GM21423 (cell line): ENCODE measurements at regions not wholly inside any gene's neighbourhood (a gene's known extent, or its start where the extent isn't known, plus 50 kb on each side); places are given as distances from the start of the nearest gene placed in this dataset.

Experiments used
- ATAC-seq: cut with Tn5 transposase; IDR thresholded peaks from one replicate; pipeline ENCODE4 v1.9.1; 2021; ENCODE audit warnings: mild to moderate bottlenecking, moderate library complexity; ENCODE audit not compliant: unreplicated experiment

DNA sequence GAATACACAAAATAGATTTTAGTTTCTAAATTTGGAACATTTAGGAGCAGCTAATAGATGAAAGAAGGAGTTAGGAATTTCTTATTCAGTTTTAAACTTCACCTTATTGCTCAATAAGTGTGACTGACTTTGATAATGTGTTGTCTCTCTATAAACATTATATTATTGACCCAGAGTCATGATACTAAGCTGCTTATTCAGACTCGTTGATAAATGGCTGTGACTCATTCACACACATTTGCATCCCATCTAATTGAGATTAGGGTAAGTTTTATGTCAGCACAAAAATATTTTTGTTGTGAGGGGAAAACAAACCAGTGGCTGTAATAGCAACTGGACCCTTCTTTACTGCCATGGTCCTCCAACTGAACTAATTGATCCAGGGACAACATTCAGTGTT is 137.6 kb downstream of the GOLIM4 start:
- ATAC-seq = no peak

DNA sequence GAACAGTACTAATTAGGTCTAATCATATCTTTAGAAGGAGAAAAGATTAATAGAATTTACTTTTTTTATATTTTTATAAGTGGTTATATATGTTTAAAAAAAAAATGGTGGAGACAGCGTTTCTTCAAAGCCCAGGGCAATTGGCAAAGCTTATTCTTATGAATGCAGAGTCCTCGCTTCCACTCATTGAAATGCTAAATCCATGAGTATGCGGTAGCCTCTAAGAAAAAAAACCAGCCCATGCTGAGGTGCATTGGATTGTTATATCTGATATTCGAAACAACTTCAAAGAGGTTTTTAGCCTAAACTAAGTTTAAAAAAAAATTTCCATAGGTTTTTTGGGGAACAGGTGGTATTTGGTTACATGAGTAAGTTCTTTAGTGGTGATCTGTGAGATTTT is 142.8 kb downstream of the GOLIM4 start:
- ATAC-seq = no peak

DNA sequence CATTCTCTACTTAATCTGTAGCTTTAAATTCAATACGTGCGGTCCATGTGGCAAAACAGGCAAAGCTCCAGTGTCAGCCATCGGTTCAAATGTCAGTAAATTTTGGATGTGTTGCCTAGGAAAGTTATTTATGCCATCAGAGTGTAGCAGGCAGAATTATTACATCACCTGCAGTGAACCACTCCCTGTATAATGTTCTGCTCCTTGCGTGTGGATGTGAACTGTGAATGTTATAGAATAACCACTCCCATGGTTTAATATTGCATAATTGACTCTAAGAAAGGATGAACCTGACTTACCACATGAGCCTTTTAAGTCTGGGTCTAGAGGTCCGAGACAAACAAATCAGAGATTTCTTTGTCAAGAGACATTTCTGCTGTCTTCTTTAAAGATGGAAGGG is 145.5 kb downstream of the GOLIM4 start:
- no peak for ATAC-seq

DNA sequence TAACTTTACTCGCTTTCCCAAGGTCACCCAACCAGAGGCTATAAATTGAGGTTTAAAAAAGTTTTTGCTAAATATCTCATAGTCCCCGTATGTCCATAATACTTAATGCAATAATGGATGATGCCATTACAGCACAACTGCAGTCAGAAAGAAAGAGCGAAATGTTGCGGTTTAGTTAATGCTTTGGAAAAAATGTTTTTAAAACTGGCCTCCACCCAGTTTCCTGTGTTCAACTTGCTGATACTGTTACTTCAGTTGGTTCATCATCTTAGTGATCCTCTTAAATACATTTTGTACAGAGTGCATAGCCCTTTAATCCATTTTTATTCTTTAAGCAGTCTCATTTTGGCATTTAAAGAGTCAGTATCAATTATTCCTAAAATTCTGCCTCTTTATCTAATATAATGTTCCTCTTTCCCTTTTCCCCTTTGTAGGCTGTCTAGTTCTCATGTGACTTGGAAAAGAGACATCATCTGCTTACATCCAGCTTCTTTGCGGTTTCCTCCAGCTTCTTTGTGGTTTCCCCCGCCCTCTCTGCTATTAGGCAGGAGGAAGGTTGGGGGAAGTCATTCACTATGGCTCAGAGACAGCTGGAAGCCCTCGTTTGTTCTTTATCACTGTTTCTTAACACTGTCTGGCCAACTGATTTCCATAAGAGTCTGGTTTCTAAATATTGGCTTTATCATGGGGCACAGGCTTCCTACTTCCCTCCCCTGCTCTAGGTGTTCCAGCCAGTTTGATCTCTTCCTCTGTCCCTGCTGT is 154.3 kb downstream of the GOLIM4 start:
- ATAC-seq = no peak

DNA sequence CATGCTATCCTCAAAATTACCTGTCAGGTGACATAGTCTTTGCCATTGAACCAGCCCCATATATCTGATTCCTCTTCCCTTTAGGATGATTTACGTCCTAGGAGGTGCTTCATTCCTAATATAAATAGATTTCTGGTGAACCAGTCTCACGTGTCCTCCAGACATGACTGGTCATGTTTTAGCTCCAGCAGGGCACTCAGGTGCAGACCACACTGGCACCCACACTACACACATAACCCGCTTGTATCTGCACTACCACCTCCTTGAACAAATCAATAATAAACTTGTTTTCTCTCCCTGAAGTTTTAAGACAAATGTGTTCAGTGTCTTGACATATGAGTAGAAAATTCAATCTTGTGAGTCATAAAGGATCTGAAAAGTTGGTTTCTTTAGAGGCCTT is 155.5 kb downstream of the GOLIM4 start:
- no peak for ATAC-seq

DNA sequence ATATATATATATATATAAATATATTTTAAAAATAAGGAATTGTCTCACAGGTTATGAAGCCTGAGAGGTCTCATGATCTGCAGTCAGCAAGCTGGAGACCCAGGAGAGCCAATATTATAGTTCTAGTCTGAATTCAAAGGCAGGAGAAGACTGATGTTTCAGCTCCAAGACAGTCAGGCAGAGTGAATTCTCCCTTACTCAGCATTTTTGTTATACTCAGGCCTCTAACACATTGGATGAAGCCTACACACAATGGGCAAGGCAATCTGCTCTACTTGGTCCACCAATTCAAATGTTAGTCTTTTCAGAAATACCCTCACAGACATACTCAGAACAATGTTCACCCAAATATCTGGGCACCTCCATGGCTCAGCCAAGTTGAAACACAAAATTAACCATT is 157.2 kb downstream of the GOLIM4 start:
- ATAC-seq = no peak

DNA sequence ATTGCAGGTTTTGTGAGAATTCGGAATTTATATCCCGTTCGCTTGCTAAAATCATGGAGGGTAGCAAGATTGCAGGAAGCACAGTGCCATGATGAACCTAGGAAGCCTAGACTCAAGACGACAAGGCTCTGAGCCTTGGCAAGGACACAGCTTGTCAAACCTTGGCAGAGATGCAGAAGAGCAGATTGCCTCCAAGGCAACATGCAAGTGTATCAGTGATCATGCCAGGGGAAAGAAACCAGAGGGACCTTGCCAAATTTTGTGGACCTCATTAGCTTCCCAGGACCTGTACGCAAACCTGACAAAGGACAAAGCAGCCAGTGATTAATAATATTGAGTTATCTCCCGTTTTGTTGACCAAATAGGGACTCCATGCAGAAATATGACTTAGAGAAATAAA is 159.7 kb downstream of the GOLIM4 start:
- ATAC-seq = no peak

DNA sequence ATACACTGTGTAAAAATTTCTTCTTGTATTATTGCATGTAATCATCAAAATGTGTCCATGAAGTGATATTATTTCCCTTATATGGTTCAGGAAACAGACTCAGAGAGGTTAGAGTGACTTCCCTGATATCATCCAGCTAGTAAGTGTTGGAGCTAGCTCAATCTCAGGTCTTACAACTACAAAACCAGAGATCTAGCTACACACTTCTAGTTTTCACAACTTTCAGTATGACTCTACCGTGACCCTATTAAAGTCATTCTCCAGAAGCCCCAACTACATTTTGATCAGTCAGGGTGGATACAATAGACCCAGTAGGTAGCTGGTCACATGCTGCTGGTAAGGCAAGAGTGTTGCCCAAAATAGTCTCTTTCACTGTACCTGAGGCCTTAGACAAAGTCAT is 165.3 kb downstream of the GOLIM4 start:
- ATAC-seq = no peak

DNA sequence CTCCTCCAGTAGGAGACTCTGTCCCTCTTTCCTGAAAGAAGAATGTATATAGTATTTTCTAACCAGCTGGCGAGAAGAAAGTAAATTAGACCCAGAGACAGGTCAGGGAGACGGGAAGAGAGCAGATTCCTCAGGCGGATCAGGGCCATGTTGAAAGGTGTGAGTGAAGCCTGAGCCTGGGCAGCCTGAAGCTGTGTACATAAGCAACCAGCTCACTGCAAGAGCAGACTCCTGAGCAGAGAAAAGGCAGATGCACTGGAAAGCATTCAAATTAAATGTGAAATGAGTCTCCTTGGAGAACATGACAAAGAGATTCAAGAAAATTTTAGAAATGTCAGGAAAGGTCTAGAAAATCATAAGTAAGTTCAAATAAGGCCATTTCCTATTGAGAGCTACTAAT is 165.8 kb downstream of the GOLIM4 start:
- ATAC-seq = no peak

DNA sequence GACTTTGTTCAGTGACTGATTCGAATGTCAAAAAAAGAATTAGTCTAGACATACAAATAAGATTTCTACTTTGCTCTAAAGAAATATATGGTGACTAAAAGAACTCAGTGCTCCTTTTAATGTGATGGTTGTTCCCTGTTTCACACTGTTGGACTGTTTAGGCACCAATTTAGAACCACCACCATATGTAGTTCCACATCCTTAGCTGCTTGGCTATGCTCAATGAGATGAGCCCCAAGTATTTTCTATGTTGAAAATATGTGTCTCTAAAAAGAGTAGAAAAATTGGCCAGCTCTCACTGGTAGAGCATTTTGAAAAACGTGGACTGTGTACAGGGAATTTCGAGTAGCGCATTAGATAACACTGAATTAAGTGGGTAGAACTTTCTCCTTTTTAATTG is 167.3 kb downstream of the GOLIM4 start:
- no peak for ATAC-seq

DNA sequence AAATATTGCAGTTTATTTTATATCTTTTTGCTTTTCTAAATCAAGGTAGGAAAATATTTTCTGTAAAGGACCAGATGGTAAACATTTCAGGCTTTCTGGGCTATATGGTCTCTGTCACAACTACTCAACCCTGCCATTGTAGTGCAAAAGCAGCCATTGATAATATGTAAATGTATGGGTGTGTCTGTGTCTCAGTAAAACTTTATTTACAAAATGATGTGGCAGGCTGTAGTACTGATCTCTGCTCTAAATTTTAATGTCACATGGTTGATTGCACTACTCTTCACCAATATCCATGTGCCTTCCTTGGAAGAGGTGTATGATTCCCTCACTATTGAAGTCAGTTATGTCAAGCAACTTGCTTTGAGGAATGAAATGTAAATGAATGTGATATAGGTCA is 175.0 kb downstream of the GOLIM4 start:
- ATAC-seq = no peak

DNA sequence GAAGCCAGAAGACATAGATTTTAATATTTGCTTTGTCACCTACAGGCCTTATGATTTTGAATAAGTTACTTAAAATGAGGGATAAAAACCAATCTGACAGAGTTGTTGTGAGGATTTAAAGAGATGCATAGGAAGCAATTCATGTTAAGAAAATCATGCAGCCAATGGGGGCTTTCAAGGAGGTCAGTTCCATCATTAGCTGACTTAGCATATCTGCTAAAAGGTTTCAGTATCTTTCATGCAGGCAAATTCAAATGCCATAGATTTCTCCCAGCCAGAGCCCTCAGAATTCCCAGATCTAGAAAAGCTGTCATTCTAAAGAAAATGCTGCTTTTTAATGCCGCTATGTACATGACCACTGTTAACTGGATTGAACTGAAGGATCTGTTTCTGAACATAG is 176.1 kb downstream of the GOLIM4 start:
- no peak for ATAC-seq

DNA sequence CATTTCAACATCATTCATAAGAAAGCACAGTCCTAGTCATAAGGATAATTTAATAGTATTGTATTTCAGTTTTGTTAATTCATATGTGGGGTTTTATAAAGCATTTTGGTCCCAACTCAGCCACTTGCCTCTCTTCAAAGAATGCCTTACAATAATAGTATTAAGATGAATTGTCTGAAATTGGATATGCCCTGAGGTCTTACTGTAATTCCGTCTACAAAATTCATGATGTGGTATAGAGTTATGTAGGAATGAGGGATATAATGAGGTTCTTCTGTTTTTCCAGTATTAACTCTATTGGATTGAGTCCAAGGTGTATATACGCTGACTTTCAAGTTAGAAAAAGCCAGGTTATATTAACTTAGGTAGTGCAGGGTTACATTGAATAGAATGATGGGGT is 177.0 kb downstream of the GOLIM4 start:
- ATAC-seq = no peak

DNA sequence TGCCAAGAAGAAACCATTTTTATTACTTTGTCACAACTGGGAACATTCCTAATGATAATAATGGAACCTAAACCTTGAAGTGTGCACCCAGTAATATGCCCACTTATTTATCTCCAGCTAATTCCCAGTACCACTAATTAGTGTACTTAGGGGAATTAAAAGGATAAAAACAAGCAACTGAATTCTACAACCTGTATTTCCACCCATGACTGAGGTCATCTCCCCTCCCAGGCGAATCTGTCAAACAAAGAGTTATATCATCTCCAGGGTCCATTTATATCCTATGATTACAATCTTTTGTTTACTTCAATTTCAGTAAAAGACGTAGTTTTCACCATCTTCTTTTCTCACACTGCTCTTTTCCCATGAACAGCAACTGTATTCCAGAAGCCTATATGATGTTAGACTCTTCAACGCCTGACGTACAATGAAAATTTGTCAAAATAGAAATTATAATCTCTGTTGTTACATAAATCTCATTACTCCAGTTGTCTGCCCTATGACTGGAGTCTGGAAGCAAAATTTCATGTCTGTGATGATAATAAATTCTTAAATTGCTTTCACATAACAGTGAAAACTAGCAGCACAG is 177.6 kb downstream of the GOLIM4 start:
- no peak for ATAC-seq

DNA sequence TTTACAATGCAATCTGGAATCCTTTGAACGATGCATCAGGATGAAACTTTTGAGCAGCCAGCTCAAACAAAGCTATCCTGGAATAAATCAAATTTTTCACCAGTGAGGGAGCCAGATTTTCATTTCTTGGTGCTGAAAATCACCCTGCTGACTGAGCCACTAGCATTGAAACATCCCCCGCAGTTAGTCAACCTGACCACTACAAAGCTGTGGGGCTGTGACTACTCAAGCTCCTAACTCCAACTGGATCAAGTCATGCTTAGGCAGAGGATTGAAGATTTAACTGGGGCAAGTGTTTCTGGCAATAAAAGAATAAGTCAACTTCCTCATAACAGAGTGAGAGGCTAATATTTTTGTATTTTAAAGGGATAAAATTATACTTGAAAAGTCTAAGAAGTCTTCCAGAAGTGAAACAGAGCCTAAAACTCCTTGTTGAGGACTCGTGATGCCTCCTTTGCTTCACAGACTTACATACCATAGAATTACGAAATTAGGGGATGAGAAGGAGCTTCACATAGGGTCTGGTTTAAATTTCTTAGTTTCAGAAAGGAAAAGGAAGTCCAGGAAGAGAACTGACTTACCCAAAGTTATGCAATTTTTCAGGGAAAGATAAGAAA is 177.8 kb downstream of the SERPINI1 start:
- ATAC-seq = no peak

DNA sequence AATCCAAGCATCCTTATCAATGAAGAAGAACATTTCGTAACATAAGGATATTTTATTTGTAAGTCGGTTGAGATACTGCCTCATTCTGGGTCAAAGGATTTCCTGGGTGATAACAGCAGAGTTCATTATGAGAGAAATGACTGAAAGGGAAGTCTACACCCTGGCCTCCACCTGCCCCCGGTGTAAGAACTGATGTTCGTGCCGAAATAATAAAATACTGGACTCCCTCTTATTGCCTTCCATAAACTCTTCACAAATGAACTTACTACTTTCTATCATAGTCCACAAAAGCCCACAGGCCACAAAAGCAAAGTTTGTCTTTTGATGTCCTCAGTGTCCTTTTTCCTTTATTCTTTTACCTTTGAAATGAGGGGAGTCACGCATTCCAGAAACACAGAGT is 174.4 kb downstream of the SERPINI1 start:
- no peak for ATAC-seq

DNA sequence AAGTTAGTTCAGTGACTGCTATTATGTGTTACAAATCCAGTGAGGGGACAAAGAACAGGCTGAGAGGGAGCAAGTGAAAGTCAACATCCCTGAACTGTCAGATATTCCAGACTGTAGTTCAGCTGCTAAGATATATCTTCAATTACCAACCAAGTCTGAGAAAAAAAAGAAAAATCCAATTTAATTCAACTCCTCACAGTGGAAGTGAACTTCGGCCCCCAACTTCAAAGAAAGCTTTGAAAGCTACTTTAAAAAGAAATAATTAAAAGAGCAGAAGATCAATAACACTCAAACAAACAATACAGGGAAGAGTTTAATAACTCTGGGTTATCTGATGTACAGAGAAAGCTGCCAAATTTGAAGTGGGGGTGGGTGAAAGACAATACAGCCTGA is 174.0 kb downstream of the SERPINI1 start:
- no peak for ATAC-seq

DNA sequence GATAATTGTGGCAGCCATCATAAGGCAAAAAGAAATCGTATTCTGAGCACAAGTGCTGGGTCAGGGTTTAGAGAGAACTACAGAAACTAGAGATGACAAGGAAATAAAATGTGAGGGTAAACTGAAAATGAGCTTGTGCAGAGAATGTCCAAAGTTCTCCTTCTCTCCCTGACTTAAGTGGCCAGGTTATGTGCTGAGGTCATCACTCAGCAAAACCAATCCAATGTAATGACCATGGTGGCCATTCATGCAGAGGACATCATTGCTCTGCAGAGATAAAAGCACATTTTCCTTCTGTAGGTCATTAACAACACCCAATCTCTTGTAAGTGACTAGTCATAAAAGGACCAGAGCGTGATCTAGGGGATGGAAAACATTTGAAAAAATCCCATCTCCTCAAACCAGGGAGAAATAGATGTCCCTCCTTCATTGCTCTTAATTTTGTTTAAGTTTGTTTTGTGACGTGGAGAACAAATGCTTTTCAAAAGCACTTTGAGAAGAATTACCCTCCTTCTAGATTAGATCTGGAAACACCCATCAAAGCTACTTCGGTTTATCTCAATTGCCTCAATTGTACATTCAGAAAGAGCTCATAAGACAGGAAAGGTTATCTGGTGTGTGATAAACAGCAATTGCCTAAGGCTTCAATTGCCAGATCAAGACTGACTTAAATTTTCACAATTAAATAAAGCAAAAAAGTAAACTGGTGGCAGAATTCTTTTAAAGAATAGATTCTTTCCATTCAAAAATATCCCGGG is 173.4 kb downstream of the SERPINI1 start:
- no peak for ATAC-seq

DNA sequence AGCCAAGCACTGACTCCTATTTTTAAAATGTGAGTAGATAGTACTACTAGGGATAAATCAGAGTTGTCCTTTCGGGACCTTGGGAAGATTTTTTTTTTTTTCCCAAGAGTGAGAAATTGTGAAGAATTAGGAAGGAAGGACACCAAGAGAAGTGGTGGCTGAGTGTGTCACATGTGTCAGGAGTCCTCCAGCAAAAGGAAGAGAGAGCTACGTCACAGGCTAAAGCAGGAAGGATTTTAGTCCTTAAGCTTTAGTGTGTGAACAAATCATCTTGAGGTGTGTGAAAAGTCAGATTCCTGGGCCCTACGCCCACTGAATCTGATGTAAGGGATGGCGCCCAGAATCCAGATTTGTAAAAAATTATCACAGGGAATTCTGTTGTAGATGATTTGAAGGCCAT is 172.7 kb downstream of the SERPINI1 start:
- no peak for ATAC-seq

DNA sequence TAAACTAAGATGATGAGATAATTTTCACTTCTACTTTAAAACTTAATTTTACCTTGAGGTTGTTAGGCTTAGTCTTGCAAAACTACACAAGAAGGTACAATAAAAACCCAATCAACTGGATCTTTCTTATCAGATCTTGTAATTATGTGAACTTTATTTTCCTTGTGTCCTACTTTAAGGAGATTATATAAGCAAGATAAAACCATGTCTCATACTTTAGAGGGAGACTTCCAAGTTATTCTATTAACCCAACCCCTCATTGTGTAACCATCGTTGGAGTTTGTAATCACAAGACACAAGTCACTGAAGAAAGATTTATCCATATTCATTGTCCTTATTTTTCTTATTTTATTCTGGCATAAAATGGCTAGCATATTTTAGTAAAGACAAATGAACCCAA is 165.6 kb downstream of the SERPINI1 start:
- no peak for ATAC-seq

DNA sequence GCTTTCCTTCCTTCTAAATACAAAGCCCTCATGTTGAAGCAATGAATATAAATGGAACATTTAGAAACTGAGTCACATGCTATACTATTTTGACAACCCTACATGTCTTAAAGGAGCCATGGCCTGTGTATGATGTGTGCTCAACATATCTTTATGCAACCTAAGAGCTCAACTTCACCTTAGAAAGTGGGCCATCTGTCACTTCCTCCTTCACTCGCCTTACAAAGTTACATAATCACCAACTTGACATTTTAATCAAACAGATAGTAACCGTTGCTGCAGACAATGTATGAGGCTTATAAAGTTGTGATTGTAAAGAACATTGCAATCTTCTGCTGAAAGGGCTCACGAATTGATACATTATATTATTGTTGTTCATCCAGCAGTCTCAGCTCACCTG is 163.6 kb downstream of the SERPINI1 start:
- ATAC-seq = no peak

DNA sequence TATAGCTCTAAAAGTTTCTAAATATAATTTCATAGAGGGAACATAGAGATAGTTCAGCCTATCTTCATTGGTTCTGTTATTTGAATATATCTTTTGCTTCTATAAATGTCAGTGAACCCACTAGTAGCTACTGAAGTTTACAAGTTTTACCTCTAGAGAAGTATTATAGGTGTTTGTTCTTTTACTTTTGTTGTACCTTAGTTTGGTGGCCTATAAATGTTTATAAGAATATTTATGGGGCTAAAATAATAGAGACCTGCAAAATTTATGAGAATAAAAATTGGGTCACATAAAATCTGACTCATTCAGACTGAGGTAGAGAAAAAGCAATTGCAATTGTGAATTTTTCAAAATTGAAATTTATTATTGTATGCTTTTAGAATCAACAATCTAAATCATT is 162.6 kb downstream of the SERPINI1 start:
- no peak for ATAC-seq
